Right lobe of liver (tissue), 6 donors: ENCODE measurements at regions not wholly inside any gene's neighbourhood (a gene's known extent, or its start where the extent isn't known, plus 50 kb on each side); places are given as distances from the start of the nearest gene placed in this dataset.

ENCODE experiments used
- ATAC-seq, 4 donors: fragments of 200-7000 bp; cut with Tn5 transposase; one replicate each; pipeline ENCODE4 v1.9.1; 2020; ENCODE audit warnings: mild to moderate bottlenecking in 4 of 4, moderate library complexity in 4 of 4
- DNase-seq, 3 donors: peaks; one replicate each; pipeline ENCODE4 v3.0.0-alpha.2; 2020
- H3K27ac ChIP-seq, 3 donors: fragments of 200-600 bp; one replicate each; pipeline ENCODE4 v1.8.0; 2022
- H3K27me3 ChIP-seq, 2 donors: fragments of 200-600 bp; one replicate each; pipeline ENCODE4 v1.8.0; 2022
- H3K36me3 ChIP-seq, 4 donors: fragments of 200-600 bp; sonication (generic) in 1 of 4; one replicate each; pipeline versions ENCODE4 v1.5.1 to v1.8.0; 2017 to 2022; ENCODE audit warnings: control low read depth in 1 of 4
- H3K4me1 ChIP-seq, 4 donors: fragments of 200-600 bp; sonication (generic) in 1 of 4; one replicate each; pipeline versions ENCODE4 v1.5.1 to v1.8.0; 2017 to 2022; ENCODE audit warnings: control low read depth in 1 of 4
- H3K4me3 ChIP-seq, 3 donors: fragments of 200-600 bp; one replicate each; pipeline ENCODE4 v1.8.0; 2022
- H3K9me3 ChIP-seq, 4 donors: fragments of 200-600 bp; sonication (generic) in 1 of 4; one replicate each; pipeline versions ENCODE4 v1.5.1 to v1.8.0; 2017 to 2022; ENCODE audit warnings: control low read depth in 1 of 4
- POLR2A ChIP-seq: fragments of 450-650 bp; IDR thresholded peaks from one replicate; pipeline ENCODE4 v1.6.1; 2017; ENCODE audit warnings: antibody characterized with exemption, mild to moderate bottlenecking
- WGBS: methylation state at CpG from one replicate; pipeline ENCODE4 v1.1.6; 2018; ENCODE audit warnings: low coverage, low lambda C conversion rate; ENCODE audit not compliant: insufficient coverage; ENCODE audit errors: missing lambda C conversion rate; 5-methylcytosine and 5-hydroxymethylcytosine counted together
- intact Hi-C, 2 donors: fragments of 100-400 bp; cut with DNase I; formaldehyde crosslinking; loops; one replicate each; pipeline versions ENCODE4 v1.11.2 to v1.14.1; 2022
- TF ChIP-seq, protein P1 (sequence below), 4 donors: fragments of 200-600 bp in 3 of 4; fragments of 450-650 bp in 1 of 4; IDR thresholded peaks; one replicate each; pipeline versions ENCODE4 v1.5.1 to v1.8.0; 2016 to 2022; ENCODE audit warnings: antibody characterized with exemption in 4 of 4, mild to moderate bottlenecking in 2 of 4
- donor health status: DM: no; HTN: yes; CAD: no.
- donor health status: DM: no; HTN: no; CAD: no.
- donor health status: DM: no; HTN: no; CAD: no.
- donor health status: DM: no; HTN: yes; CAD: no.
- donor health status: DM: no; HTN: yes; CAD: no.

DNA sequence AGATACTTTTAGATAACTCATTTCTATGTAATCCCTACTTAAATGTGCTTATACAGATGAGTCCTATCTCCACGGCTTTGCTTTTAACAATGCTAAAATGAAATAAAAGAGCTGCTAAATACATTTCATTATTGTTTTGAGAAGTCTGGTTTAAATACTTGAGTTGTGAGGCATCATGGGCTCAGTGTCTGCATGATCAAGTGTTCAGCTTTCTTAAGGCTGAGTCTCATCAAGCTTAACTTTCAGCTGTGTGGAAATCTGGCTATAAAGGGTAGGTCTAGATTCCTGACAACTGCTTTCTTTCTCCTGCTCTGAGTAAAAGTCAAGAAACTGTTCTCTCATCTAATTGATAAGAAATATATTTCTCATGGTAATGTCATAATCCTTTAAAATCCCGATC, 235.4 kb downstream of the FSCB start:
- no peaks in the 10 kb centered on the region for H3K4me1 ChIP-seq

DNA sequence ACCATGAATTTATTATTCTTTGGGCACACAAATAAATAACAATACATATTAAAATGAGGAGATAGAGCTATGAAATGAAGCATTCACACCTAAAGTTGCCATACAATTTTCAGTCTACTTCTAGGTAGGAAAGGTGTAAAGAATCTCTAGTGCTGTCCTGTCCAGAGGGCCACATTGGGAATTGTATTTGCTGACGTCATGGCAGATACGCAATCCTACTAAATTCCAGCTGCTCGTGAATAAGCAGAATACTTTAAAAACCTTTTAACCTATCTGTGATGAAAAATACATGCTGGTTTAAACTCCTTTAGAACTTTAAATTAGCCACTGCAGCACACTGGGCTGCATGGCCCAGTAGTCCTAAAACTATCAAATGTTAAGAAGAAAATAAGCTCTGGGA, 236.1 kb downstream of the FSCB start:
- no peak overlapping the region for H3K27ac ChIP-seq
- intact Hi-C loops: no loop called here
- no peaks in the 10 kb centered on the region for H3K27me3 ChIP-seq
- DNase-seq (no peak), ATAC-seq (no peak)
- H3K9me3 ChIP-seq: no peaks in the 10 kb centered on the region
- H3K4me3 ChIP-seq: no peak overlapping the region
- H3K36me3 ChIP-seq: no peaks in the 10 kb centered on the region
- H3K4me1 ChIP-seq: no peaks in the 10 kb centered on the region
- no peak for TF ChIP-seq POLR2A
- TF ChIP-seq, protein P1, sequence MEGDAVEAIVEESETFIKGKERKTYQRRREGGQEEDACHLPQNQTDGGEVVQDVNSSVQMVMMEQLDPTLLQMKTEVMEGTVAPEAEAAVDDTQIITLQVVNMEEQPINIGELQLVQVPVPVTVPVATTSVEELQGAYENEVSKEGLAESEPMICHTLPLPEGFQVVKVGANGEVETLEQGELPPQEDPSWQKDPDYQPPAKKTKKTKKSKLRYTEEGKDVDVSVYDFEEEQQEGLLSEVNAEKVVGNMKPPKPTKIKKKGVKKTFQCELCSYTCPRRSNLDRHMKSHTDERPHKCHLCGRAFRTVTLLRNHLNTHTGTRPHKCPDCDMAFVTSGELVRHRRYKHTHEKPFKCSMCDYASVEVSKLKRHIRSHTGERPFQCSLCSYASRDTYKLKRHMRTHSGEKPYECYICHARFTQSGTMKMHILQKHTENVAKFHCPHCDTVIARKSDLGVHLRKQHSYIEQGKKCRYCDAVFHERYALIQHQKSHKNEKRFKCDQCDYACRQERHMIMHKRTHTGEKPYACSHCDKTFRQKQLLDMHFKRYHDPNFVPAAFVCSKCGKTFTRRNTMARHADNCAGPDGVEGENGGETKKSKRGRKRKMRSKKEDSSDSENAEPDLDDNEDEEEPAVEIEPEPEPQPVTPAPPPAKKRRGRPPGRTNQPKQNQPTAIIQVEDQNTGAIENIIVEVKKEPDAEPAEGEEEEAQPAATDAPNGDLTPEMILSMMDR (IDR thresholded peaks at IDR 0.05): no peak
- WGBS: 59% methylated on average over 3 of the region's 3 CpGs

More for the DNA sequence above, 235.4 kb downstream of the FSCB start:
- Histone ChIP-seq H3K9me3 (no peaks in the 10 kb centered on the region), H3K27ac (no peak overlapping the region), H3K4me3 (no peak overlapping the region), H3K27me3 (no peaks in the 10 kb centered on the region), H3K36me3 (no peaks in the 10 kb centered on the region)
- DNase-seq (no peak), ATAC-seq (no peak)
- intact Hi-C loops: no loop called here
- 59% methylated on average over 2 of the region's 2 CpGs for WGBS
- TF ChIP-seq, protein P1 (IDR thresholded peaks at IDR 0.05): no peak
- TF ChIP-seq POLR2A: no peak

DNA sequence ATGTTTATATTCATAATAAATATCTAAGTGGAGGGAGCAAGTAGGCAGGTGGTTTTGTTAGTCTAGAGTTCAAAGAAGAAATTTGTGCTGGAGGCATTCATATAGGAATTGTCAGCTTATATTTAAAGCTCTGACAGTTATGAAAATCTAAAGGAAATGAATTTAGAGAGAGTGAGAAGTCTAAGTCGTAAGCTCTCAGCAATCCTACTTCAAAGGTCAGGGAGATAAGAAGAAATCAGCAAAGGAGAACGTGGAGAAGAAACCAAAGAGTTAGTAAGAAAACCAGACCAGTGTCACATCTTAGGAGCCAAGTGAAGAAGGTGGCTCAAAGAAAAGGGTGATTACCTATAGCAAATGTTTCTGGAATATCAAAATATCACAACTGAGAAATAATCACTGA, 241.8 kb downstream of the FSCB start:
- DNase-seq: no peak
- intact Hi-C loops: no loop called here
- no peak overlapping the region for H3K4me3 ChIP-seq
- WGBS: 18% methylated on average over 2 of the region's 2 CpGs
- no peaks in the 10 kb centered on the region for H3K4me1 ChIP-seq
- no peaks in the 10 kb centered on the region for H3K27me3 ChIP-seq
- no peak for ATAC-seq
- no peaks in the 10 kb centered on the region for H3K9me3 ChIP-seq
- no peak overlapping the region for H3K27ac ChIP-seq
- TF ChIP-seq, protein P1 (IDR thresholded peaks at IDR 0.05): no peak
- no peak for TF ChIP-seq POLR2A
- no peaks in the 10 kb centered on the region for H3K36me3 ChIP-seq

DNA sequence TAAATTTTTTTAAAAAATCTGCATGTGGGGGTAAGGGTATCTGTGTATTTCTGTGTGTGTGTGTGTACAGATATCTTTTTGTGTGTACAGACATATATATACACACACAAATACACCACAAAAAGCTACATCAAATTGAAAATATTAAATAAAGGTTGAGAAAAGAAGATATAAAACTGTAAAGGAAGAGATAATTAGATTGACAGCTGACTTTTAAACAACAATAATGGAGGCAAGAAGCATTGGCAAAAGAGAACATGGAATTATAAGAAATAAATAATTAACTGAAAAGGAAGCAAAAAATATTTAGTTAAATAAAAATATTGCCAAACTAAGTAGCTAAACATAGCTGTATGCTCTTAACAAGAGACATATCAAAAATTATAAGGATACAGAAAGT, 291.4 kb downstream of the FSCB start:
- no peak overlapping the region for H3K27ac ChIP-seq
- no peaks in the 10 kb centered on the region for H3K36me3 ChIP-seq
- TF ChIP-seq POLR2A: no peak
- TF ChIP-seq, protein P1 (IDR thresholded peaks at IDR 0.05): no peak
- ATAC-seq (no peak), DNase-seq (no peak)
- H3K27me3 ChIP-seq: no peaks in the 10 kb centered on the region
- intact Hi-C loops: no loop called here
- H3K4me1 ChIP-seq: no peaks in the 10 kb centered on the region
- H3K4me3 ChIP-seq: no peak overlapping the region
- H3K9me3 ChIP-seq: no peaks in the 10 kb centered on the region

DNA sequence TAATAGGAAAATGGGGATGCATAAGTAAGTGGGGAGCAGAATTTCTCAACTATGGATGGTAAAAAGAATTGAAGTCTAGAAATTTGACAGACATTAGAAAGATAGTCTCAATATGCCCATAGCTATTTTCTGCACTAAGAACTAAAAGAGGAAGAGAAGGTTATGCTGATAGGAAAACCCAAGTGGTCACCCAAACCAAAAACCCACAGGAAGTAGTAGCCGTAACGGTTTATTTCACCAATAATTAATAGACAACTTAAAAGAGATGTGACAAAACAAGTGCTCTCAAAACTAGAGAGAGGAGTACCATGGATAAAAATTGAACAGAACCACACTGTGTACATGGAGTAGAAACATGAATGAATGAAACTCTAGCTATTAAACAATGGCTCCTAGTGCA, 295.4 kb downstream of the FSCB start:
- Histone ChIP-seq H3K36me3 (no peaks in the 10 kb centered on the region), H3K4me1 (no peaks in the 10 kb centered on the region), H3K27me3 (no peaks in the 10 kb centered on the region), H3K9me3 (no peaks in the 10 kb centered on the region), H3K4me3 (no peak overlapping the region), H3K27ac (no peak overlapping the region)
- TF ChIP-seq, protein P1 (IDR thresholded peaks at IDR 0.05): no peak
- no peak for TF ChIP-seq POLR2A
- ATAC-seq (no peak), DNase-seq (no peak)
- intact Hi-C loops: no loop called here
- WGBS: 39% methylated on average over 2 of the region's 2 CpGs
